B cell (primary cell): ENCODE measurements at regions not wholly inside any gene's neighbourhood (a gene's known extent, or its start where the extent isn't known, plus 50 kb on each side); places are given as distances from the start of the nearest gene placed in this dataset.

Experiments used
- CTCF ChIP-seq: fragments of 200-600 bp; IDR thresholded peaks from one replicate; pipeline ENCODE4 v1.8.0; 2022; ENCODE audit warnings: antibody characterized with exemption, mild to moderate bottlenecking
- EZH2 ChIP-seq: IDR thresholded peaks from 2 replicates; pipeline ENCODE4 v1.6.1; 2012; ENCODE audit warnings: borderline replicate concordance, low read depth, mild to moderate bottlenecking, moderate library complexity, low read length; ENCODE audit not compliant: insufficient read depth, poor library complexity, severe bottlenecking

GRCh38 chr4:92071587-92071986 is 232.2 kb upstream of the GRID2 start:
- TF ChIP-seq CTCF (no peak), EZH2 (no peak)
